NCI-H526 treated with DMSO at 0.1 percent for 48 hours (cell line): ENCODE measurements at regions not wholly inside any gene's neighbourhood (a gene's known extent, or its start where the extent isn't known, plus 50 kb on each side); places are given as distances from the start of the nearest gene placed in this dataset.
"Not testable (repeated sequence)": the region's sequence is repeated elsewhere in the genome, so short reads cannot be mapped to it uniquely, and the experiment has no call there.

Source experiments
- DNase-seq: peaks from one replicate; lab custom pipeline; 2025; lab: John Stamatoyannopoulos, UW

DNA sequence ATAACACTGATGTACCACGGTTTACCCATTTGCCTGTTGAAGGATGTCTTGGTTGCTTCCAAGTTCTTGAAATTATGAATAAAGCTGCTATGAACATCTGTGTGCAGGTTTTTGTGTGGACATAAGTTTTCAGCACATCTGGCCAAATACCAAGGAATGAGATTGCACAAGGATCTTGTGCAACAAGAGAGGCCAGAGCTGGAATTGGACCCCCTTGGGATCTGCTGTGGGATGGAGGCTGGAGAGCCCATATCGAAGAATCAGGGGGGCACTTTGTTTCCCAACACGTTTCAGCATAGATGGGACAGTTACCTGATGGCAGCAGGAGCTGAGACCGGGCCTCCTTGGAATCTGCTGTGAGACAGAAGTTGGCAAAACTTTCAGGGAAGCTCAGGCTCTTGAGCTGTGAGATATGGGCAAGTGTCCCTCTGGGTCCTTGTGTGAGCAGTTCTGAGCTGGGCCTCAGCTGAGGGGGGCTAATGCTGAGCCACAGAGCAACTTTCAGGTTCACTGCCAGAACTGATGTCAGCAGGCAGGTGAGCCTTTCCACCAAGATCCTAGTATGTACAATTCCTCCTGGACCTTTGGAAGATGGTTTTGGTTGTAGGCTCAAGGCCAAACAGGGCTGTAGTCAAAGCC, 115.2 kb upstream of the RAB18 start:
- no peak for DNase-seq

DNA sequence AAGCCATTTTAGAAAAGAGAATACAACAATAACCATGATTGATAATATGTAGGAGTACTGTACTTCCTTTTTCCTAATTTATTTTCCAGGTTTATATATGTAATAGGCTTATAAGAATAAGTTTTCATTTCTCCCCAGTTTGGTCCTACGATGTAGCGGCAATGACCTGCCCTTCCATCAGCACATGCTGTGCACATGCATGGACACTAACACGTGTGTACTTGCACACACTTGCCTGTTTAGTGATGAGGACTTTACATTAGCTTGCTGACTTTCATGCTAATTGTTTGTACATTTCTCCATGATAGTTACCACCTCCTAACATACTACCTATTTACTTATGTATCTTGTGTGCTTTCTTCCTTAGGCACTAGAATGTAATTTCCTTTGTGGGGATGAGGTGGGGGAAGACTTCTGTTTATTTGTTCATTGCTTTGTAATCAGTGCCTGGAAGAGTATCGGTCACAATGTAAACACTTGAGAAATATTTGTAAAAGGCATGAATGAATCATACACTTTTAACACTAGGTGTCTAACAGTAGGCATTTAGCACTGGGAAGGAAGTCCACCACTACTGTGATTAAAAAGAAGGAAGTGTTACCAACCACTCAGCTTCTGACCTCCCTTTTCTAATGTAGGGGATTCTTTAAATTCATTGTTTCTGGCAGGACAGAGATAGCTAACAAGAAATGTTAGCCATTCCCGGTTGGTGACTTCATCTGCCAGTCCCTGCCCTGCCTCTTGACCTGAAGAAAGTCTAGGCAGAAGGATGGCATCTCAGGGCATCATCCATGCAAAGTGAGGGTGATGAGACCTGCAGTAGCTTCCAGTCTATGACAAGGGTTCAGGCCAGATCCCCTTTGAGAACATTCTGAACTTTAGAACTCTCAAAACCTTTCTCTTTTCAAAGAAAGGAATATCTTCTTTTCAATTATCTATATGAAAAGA, 120.2 kb upstream of the RAB18 start:
- DNase-seq: no peak

DNA sequence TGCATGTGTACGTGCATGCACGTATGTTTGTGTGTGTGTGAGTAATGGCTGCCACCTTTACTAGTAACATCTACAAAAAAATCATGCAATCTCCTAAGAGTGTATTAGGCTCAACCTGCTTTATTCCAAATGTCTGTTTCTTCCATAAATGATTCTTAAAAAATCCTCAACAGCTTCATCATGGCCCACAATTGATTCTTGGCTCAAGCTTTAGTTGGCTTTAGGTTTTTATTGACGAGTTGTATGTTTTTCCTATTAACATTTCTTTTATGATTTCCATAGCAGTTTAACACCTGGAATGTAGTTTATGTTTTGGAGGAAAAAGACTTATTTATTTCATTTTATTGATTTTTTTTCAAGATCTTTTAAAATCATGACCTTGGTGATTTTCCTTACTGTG, 121.9 kb upstream of the RAB18 start:
- no peak for DNase-seq

DNA sequence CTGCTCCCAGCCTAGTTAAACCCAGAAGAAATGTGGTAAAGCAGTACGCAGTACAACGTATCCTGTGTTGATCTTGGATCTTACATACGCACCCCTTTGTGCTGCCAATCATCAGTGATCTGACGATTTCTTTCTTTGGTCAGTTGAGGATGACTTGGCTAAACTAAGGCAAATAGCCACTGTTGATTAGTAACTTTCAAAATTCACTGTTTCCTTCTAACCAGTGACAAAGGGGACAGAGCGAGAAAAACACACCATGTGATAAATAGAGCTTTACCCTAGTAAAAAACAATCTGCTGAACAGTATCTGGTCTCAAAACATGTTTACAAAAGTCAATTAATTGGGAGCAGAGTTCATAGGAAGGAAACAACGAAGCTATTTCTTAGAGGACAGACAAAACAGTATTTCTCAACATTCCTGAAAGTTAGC, 123.2 kb upstream of the RAB18 start:
- DNase-seq: no peak

DNA sequence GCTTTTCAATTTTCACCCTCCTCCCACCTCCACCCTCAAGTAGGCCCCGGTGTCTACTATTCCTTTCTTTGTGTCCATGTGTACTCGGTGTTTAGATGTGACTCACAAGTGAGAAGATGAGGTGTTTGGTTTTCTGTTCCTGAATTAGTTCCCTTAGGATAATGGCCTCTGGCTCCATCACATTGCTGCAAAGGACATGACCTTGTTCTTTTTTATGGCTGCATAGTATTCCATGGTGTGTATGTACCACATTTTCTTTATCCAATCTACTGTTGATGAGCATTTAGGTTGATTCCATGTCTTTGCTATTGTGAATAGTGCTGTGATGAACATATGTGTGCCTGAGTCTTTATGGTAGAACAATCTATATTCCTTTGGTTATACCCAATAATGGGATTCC, 125.1 kb upstream of the RAB18 start:
- DNase-seq: not testable (repeated sequence)

DNA sequence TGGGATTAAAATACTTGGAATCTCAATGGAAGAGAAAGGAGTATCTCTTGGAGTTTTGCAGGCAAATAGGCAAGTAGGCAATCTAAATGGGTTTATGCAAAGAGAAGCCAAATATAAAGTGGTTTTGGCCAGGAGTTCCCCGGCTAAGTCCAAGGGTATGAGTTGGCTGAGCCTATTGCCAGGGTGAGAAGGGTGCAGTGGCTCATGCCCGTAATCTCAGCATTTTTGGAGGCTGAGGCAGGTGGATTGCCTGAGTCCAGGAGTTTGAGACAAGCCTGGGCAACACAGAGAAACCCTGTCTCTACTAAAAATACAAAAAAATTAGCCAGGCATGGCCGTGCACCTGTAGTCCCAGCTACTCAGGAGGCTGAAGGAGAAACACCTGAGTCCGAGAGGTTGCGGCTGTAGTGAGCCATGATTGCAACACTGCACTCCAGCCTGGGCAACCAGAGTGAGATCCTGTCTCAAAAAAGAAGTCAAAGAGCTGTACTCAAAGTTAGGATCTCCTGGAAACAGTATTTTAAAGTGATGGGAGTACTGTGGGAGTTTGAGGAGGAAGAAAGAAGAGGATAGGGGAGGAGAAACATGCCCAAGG, 130.4 kb upstream of the RAB18 start:
- DNase-seq: no peak

DNA sequence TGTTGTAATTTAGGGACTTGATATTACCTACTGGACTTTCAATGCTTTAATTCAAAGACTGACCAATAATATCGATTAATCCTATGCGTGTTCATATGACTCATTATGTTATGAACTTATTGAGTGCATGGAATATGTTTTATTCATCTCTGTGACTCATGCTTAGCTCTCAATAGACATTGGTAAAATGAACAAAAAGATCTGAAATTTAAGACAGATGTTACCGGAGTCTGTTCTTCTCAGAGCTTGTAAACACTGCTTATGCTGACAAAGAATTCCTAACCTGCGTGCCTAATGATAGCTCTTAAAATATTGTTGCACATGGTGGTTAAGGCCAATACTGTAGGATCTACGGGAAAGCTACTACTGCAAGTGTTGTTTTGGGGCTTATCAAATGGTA, 131.5 kb upstream of the ACBD5 start:
- no peak for DNase-seq

DNA sequence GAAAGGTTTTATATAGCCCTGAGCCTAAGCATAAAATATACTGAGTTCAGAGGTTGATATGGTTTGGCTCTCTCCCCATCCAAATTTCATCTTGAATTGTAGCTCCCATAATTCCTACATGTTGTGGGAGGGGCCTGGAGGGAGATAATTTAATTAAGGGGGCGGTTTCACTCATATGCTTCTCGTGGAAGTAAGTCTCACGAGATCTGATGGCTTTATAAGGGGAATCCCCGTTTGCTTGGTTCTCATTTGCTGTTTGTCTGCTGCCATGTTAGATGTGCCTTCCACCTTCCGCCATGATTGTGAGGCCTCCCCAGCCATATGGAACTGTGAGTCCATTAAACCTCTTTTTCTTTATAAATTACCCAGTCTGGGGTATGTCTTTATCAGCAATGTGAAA, 130.8 kb upstream of the ACBD5 start:
- not testable (repeated sequence) for DNase-seq

DNA sequence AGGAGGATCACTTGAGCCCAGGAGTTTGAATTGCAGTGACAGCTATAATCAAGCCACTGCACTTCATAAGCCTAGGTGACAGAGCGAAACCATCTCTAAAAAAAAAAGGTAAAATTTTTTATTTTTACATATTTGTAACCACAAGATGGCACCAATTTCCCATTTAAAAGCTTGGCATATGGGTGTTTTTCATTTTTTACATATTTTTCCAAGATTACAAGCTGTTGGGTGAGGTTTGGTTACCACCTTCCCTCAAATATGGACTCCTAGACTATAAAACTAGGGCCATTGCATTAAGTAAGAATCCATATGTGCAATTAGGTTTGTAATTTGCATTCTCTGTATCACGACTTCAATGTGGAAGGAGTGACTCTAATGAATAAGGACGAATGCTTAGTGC, 129.3 kb upstream of the ACBD5 start:
- no peak for DNase-seq

DNA sequence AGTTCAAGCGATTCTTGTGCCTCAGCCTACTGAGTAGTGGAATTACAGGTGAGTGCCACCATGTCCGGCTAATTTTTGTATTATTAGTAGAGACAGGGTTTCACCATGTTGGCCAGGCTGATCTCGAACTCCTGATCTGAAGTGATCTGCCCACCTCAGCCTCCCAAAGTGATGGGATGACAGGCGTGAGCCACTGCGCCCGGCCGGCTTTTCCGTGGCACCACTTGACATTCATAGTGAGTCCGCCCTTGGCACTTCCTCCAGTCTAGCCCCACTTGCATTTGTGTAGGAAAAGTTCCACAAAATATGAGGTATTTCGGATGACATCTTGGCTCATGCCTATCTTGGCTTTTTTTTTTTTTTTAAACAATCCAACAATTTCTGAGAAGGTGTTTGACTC, 128.1 kb upstream of the ACBD5 start:
- DNase-seq: no peak

DNA sequence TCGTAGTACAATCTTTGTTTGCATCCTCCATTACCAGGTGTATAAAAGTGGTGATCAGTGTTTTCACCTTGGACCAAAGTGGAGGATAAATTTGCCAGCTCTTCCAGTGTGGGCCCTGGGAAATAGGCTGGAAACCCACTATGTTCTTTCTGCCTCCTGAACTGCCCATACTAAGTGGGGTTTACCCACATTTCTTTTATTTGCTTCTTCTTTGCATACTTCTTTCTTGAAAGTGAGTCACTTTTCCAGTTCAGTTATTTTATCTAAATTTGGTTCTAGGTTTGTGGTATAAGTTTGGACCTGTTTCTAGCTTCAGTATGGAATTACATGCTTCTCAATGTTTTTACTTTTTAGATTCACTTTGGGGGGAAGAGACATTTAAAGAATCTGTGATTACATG, 126.2 kb upstream of the ACBD5 start:
- no peak for DNase-seq

DNA sequence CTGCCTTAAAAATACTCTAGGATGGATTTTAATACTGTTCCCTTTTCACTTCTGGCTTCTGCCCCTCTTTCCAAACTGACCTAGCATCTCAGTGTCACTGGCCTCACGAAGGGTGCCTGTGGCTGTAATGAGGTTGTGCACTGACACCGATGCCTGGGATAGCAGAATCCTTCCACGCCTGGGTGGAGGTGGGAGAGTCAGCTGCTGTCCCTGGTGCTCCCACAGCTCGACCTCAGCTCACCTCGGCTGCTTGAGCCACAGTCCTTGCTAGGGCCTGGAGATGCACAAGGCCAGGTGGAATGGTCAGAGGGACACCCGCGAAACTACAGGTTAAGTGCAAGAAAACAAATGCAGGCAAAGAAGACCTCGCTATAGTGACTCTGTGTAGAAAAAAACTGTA, 123.4 kb upstream of the ACBD5 start:
- DNase-seq: no peak

DNA sequence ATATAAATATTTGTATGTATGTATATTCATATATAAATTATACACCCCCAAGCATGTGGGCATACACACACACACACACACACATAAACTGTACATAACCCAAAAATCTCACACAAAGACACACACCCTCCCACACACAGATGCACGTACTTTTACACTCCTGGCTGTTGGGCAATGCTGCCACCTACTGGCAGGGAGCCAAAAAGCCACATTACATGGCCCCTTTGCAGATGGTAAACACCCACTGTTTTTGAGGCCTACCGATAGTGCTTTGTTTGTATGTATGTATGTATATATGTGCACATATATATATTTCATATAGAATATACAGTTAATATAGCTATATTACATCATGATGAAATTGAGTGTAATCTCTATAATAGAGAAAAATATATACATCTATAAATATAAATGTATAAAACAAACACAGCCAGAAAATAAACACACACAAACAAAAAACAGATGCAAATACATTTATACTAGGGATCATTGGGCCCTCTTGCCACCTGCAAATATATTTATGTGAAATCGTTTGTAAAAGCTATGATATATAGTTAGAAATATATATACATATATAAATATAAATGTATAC, 120.1 kb upstream of the ACBD5 start:
- peak; percentile 56 for DNase-seq

DNA sequence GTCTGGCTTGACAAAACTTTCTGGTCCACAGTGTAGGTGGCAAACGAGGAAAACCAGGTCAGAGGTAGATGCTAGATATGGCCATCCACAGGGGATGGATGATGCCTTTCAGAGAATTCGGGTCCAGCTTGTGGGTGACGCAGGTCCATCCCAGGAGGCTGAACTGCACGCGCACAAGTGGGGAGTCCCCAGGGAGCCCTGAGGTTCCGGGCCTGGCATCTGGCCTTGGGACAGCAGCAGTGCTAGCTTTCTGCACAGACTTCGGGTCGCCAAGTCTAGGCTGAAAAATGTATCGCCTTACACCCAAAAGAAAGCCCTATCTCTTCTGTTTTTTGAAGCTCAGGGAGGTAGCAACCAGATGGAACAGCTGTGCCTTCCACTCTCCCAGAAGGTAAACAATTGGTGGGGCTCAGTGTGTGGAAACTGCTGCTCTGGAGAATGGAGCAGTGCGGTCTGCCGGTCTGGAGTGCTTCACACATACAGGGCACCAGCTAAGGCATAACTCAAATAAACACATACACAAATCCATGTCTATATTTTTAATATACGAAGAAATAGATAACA, 119.3 kb upstream of the ACBD5 start:
- DNase-seq: no peak

DNA sequence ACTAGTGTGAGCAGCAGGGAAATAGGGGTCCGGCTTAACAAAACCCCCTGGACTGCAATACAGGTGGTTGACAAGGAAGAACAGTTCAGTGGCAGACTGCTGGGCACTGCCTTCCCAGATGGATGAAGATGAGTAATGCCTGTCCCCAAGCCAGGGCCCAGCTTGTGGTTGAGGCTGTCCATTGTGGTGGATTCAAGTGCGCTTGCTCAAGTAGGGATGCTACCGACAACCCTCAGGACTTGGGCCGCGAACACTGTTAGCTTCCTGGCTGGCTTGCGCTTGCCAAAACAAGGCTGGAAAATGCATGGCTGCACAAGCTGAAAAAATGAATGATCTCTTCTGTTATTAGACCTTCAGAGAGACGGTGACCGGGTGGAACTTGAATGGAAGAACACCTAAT, 116.1 kb upstream of the ACBD5 start:
- no peak for DNase-seq

DNA sequence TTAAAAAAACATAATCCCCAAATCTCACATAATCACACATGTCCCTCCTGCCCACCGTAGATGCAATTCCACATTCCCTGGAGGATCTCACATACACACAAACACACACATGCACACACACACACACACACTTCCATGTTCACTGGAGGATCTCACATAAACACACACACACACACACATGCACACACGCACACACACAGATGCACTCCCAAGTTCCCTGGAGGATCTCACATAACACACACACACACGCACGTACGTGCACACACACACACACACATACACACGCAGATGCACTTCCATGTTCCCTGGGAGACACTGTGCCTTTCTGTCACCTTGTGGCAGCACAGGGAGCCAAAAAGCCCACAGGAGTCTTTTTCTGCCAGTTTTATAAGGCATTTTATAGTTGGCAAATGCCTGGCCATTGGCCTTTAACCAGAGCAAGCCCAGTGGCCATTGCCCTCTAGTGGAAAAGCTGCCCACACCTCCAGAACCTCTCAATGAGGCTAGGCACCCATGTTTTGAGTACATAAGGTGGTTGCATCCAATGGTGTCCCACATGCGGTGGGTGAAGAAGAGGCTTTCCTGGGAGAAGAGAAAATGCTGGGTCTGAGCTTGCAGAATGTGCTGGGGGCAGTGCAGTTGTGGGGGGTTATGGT, 115.4 kb upstream of the ACBD5 start:
- no peak for DNase-seq

DNA sequence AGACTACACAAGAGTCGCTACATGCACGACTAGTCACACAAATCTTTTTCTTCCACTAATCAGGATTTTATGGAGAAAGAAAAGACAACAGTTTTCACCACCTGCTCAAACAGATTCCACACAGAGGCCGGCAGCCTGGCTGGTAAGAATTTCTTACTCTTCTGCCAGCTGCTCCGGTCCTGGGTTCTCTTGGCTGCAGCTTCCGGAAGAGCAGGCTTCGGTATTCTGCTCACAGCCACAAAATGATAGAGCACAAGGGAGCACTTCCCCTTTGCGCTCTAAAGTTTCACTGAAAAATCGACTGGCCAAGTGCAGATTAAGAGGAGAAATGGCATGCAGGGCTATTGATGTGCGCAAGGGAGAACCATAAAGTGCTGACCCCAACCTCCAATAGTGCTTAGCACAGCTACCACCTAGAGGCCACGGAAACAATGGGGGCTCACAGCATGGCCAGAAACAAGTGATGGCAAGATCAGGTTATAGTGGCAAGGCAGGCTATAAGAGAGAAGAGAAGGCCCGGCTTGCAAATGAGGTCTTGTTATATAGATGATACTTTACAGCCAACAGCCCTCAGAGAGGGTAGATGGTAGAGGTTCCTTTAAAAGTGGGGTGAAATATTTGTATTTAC, 114.2 kb upstream of the ACBD5 start:
- DNase-seq: not testable (repeated sequence)

DNA sequence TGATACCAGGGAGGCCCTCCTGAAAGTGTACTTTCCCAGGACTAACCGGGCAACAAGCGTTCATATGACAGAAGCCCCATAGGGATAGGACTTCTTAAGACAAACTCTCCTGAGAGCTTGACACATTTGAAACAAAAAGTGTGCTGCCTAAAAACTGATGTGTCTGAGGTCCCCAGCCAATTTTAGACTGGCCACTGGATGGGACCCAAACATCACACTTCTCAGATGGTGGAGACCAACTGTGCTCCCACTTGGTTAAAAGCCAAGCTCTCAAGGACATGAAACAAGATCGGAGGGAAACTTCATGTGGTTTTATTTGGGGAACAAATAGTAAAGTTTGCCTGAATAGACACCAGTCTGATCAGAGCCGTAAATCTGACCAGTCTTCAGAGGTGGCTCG, 113.5 kb upstream of the ACBD5 start:
- not testable (repeated sequence) for DNase-seq

DNA sequence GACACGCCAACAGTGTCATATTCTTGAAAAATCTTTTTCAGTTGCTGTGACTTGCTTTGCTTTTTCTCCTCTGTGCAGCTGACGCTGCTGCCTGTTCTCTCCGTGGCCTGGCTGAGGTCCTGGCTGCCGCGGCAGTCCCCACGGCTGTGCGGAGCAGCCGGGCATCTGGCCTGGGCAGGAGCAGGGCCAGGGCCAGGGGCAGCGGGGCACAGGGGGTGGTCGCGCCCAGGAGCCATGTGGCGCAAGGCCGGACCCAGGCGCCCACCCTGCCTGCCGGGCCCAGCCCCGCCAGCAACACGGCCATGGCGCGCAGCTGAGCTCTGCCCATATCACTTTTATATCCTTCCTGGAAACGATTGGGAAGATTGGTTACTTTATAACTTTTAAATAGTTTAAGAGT, 109.4 kb upstream of the ACBD5 start:
- DNase-seq: no peak

DNA sequence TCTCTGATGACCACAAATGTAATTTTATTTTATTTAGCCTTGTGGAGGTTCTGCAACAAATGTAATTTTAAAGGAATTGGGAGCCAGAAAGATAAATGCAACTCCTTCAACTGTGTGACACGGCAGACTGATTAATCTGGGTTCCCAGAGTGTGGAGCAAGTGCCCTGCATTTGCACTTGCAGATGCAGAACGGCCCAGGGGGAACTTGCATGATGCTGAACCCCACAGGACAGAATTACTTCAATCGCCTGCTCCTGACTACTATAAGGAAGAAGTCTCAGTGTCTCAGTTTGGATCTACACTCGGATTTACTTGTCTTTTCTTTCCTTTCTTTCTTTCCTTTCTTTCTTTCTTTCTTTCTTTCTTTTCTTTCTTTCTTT, 107.2 kb upstream of the ACBD5 start:
- DNase-seq: not testable (repeated sequence)

DNA sequence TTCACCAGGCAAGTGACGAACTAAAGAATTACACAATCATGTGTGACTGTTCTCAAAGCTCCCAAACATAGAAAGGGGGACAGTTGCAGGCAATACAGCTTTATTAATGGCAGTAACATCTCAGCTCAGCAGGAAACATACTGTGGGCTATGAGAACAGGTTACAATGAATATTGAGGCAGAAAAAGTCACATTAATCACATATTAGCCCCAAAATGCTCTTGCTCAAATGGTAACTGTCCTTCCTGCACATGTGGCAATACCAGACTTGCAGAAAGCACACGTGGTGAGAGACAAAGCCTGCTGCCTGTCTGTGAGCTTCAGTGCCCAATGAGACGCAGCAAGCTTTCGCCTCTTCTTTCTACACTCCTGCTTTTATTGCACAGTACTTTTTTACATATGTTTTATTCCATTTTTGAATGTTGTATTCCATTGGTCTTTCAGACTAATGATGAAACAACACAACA, 104.9 kb upstream of the ACBD5 start:
- no peak for DNase-seq
